ENCODE measurements at regions not wholly inside any gene's neighbourhood (a gene's known extent, or its start where the extent isn't known, plus 50 kb on each side); places are given as distances from the start of the nearest gene placed in this dataset.
"Not testable (repeated sequence)": the region's sequence is repeated elsewhere in the genome, so short reads cannot be mapped to it uniquely, and the experiment has no call there.

GRCh38 chr18:29723486-29723885, 1319.1 kb downstream of the DSC3 start:
- not testable (repeated sequence) for H3K27ac Mint-ChIP-seq; DNase-seq; H3K4me3 Mint-ChIP-seq; H3K4me1 Mint-ChIP-seq; H3K27me3 Mint-ChIP-seq (ENCODE audit: low read depth in 3 of 3); H3K36me3 Mint-ChIP-seq
- H3K9me3 Mint-ChIP-seq, result peaks cover 17 to 49% (median 27%) of the 10 kb centered on the region in 6 donors

- H3K27ac Mint-ChIP-seq, H3K4me3 Mint-ChIP-seq, H3K36me3 Mint-ChIP-seq: not testable (repeated sequence)
Observed at GRCh38 chr18:29715960-29716359, 1326.6 kb downstream of the DSC3 start.

GRCh38 chr18:29712785-29713184, 1329.8 kb downstream of the DSC3 start:
- Mint-ChIP-seq H3K36me3 (no peaks in the 10 kb centered on the region), H3K4me1 (no peaks in the 10 kb centered on the region), H3K4me3 (no peak overlapping the region), H3K27ac (no peak overlapping the region), H3K9me3 (peaks cover 3 to 40% (median 13%) of the 10 kb centered on the region in 6 donors), H3K27me3 (ENCODE audit: low read depth in 3 of 3) (no peaks in the 10 kb centered on the region)
- DNase-seq, result no peak

More at GRCh38 chr18:29715960-29716359, 1326.6 kb downstream of the DSC3 start:
- peaks cover 2 to 31% (median 15%) of the 10 kb centered on the region in 6 donors for H3K9me3 Mint-ChIP-seq
- not testable (repeated sequence) for H3K4me1 Mint-ChIP-seq; DNase-seq; H3K27me3 Mint-ChIP-seq (ENCODE audit: low read depth in 3 of 3)

GRCh38 chr18:29711932-29712331, 1330.6 kb downstream of the DSC3 start:
- Mint-ChIP-seq H3K27me3 (ENCODE audit: low read depth in 3 of 3) (no peaks in the 10 kb centered on the region), H3K27ac (no peak overlapping the region), H3K4me3 (no peak overlapping the region), H3K4me1 (no peaks in the 10 kb centered on the region), H3K9me3 (peaks cover 3 to 44% (median 14%) of the 10 kb centered on the region in 6 donors), H3K36me3 (no peaks in the 10 kb centered on the region)
- DNase-seq, result no peak

GRCh38 chr18:29693334-29693733, 1349.2 kb downstream of the DSC3 start:
- DNase-seq, result no peak
- Mint-ChIP-seq H3K27me3 (ENCODE audit: low read depth in 3 of 3) (peaks cover 0 to 6% (median 0%) of the 10 kb centered on the region in 3 donors), H3K27ac (no peak overlapping the region), H3K9me3 (peaks cover 7 to 42% (median 13%) of the 10 kb centered on the region in 6 donors), H3K4me3 (no peak overlapping the region), H3K4me1 (no peaks in the 10 kb centered on the region), H3K36me3 (no peaks in the 10 kb centered on the region)

GRCh38 chr18:29681578-29681977, 1361.0 kb downstream of the DSC3 start:
- no peaks in the 10 kb centered on the region for H3K27me3 Mint-ChIP-seq (ENCODE audit: low read depth in 3 of 3)
- no peak overlapping the region for H3K4me3 Mint-ChIP-seq
- no peaks in the 10 kb centered on the region for H3K36me3 Mint-ChIP-seq
- no peaks in the 10 kb centered on the region for H3K4me1 Mint-ChIP-seq
- DNase-seq, result no peak
- no peak overlapping the region for H3K27ac Mint-ChIP-seq
- peaks cover 1 to 52% (median 8%) of the 10 kb centered on the region in 6 donors for H3K9me3 Mint-ChIP-seq

- Mint-ChIP-seq H3K27ac (no peak overlapping the region), H3K4me3 (no peak overlapping the region), H3K4me1 (no peaks in the 10 kb centered on the region), H3K27me3 (ENCODE audit: low read depth in 3 of 3) (no peaks in the 10 kb centered on the region), H3K36me3 (no peaks in the 10 kb centered on the region), H3K9me3 (peaks cover 0 to 11% (median 4%) of the 10 kb centered on the region in 6 donors)
- no peak for DNase-seq
Observed at GRCh38 chr18:29664278-29665036, 1378.1 kb downstream of the DSC3 start.

GRCh38 chr18:29661924-29662323, 1380.6 kb downstream of the DSC3 start:
- no peaks in the 10 kb centered on the region for H3K4me1 Mint-ChIP-seq
- H3K4me3 Mint-ChIP-seq, result no peak overlapping the region
- no peaks in the 10 kb centered on the region for H3K27me3 Mint-ChIP-seq (ENCODE audit: low read depth in 3 of 3)
- no peaks in the 10 kb centered on the region for H3K36me3 Mint-ChIP-seq
- peaks cover 0 to 10% (median 3%) of the 10 kb centered on the region in 6 donors for H3K9me3 Mint-ChIP-seq
- no peak overlapping the region for H3K27ac Mint-ChIP-seq
- DNase-seq, result no peak

- H3K9me3 Mint-ChIP-seq, result peaks cover 2 to 15% (median 6%) of the 10 kb centered on the region in 6 donors
- no peaks in the 10 kb centered on the region for H3K27me3 Mint-ChIP-seq (ENCODE audit: low read depth in 3 of 3)
- H3K4me1 Mint-ChIP-seq, result no peaks in the 10 kb centered on the region
- H3K36me3 Mint-ChIP-seq, result no peaks in the 10 kb centered on the region
- H3K27ac Mint-ChIP-seq, result no peak overlapping the region
- no peak overlapping the region for H3K4me3 Mint-ChIP-seq
- no peak for DNase-seq
Observed at GRCh38 chr18:29660777-29661176, 1381.8 kb downstream of the DSC3 start.

- no peaks in the 10 kb centered on the region for H3K4me1 Mint-ChIP-seq
- DNase-seq, result no peak
- H3K36me3 Mint-ChIP-seq, result no peaks in the 10 kb centered on the region
- peaks cover 7 to 57% (median 14%) of the 10 kb centered on the region in 6 donors for H3K9me3 Mint-ChIP-seq
- H3K4me3 Mint-ChIP-seq, result no peak overlapping the region
- no peaks in the 10 kb centered on the region for H3K27me3 Mint-ChIP-seq (ENCODE audit: low read depth in 3 of 3)
- no peak overlapping the region for H3K27ac Mint-ChIP-seq
Observed at GRCh38 chr18:29653671-29654215, 1388.8 kb downstream of the DSC3 start.

- Mint-ChIP-seq H3K36me3 (no peaks in the 10 kb centered on the region), H3K4me1 (no peaks in the 10 kb centered on the region), H3K9me3 (peaks cover 7 to 61% (median 15%) of the 10 kb centered on the region in 6 donors), H3K27me3 (ENCODE audit: low read depth in 3 of 3) (no peaks in the 10 kb centered on the region), H3K27ac (no peak overlapping the region), H3K4me3 (no peak overlapping the region)
- no peak for DNase-seq
Observed at GRCh38 chr18:29652797-29653196, 1389.7 kb downstream of the DSC3 start.

- H3K4me1 Mint-ChIP-seq, result no peaks in the 10 kb centered on the region
- H3K27me3 Mint-ChIP-seq (ENCODE audit: low read depth in 3 of 3), result no peaks in the 10 kb centered on the region
- H3K9me3 Mint-ChIP-seq, result peaks cover 8 to 66% (median 13%) of the 10 kb centered on the region in 6 donors
- H3K4me3 Mint-ChIP-seq, result no peak overlapping the region
- DNase-seq, result no peak
- H3K36me3 Mint-ChIP-seq, result no peaks in the 10 kb centered on the region
- H3K27ac Mint-ChIP-seq, result no peak overlapping the region
Observed at GRCh38 chr18:29651122-29651680, 1391.3 kb downstream of the DSC3 start.

GRCh38 chr18:29648891-29649290, 1393.7 kb downstream of the DSC3 start:
- peaks cover 0 to 2% (median 0%) of the 10 kb centered on the region in 3 donors for H3K27me3 Mint-ChIP-seq (ENCODE audit: low read depth in 3 of 3)
- no peak for DNase-seq
- H3K9me3 Mint-ChIP-seq, result peaks cover 6 to 58% (median 14%) of the 10 kb centered on the region in 6 donors
- no peaks in the 10 kb centered on the region for H3K36me3 Mint-ChIP-seq
- no peak overlapping the region for H3K4me3 Mint-ChIP-seq
- H3K4me1 Mint-ChIP-seq, result no peaks in the 10 kb centered on the region
- H3K27ac Mint-ChIP-seq, result no peak overlapping the region

GRCh38 chr18:29647700-29648099, 1394.8 kb downstream of the DSC3 start:
- Mint-ChIP-seq H3K4me3 (no peak overlapping the region), H3K27me3 (ENCODE audit: low read depth in 3 of 3) (peaks cover 0 to 2% (median 0%) of the 10 kb centered on the region in 3 donors), H3K36me3 (no peaks in the 10 kb centered on the region), H3K27ac (no peak overlapping the region), H3K4me1 (no peaks in the 10 kb centered on the region), H3K9me3 (peaks cover 5 to 52% (median 13%) of the 10 kb centered on the region in 6 donors)
- DNase-seq, result no peak
